ENCODE measurements at regions not wholly inside any gene's neighbourhood (a gene's known extent, or its start where the extent isn't known, plus 50 kb on each side); places are given as distances from the start of the nearest gene placed in this dataset.

DNA sequence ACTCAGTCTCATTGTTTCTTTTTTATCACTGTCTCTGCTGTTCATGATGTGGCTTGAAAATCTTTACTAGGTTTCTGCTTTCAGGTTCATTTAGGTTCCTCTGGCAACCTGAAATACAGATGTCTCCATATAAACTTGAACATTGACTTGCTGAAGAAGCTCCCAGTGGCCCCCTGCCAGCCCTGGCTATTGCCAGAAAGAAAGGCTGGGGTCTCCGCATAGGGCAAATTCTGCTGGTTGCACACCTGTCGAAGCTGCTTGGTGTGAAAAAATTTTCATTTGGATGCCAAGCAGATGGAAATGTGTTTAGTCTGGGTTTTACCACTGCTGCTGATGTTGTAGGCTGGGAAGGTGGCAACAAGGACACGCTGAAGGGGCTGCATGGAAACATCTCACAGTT lies 826.7 kb upstream of the GHITM start:
- ATAC-seq (ENCODE audit: low FRiP score) (no peak), DNase-seq (ENCODE audit: low spot score) (no peak)
- TF ChIP-seq, protein P1, sequence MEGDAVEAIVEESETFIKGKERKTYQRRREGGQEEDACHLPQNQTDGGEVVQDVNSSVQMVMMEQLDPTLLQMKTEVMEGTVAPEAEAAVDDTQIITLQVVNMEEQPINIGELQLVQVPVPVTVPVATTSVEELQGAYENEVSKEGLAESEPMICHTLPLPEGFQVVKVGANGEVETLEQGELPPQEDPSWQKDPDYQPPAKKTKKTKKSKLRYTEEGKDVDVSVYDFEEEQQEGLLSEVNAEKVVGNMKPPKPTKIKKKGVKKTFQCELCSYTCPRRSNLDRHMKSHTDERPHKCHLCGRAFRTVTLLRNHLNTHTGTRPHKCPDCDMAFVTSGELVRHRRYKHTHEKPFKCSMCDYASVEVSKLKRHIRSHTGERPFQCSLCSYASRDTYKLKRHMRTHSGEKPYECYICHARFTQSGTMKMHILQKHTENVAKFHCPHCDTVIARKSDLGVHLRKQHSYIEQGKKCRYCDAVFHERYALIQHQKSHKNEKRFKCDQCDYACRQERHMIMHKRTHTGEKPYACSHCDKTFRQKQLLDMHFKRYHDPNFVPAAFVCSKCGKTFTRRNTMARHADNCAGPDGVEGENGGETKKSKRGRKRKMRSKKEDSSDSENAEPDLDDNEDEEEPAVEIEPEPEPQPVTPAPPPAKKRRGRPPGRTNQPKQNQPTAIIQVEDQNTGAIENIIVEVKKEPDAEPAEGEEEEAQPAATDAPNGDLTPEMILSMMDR (IDR thresholded peaks at IDR 0.05), result no peak

DNA sequence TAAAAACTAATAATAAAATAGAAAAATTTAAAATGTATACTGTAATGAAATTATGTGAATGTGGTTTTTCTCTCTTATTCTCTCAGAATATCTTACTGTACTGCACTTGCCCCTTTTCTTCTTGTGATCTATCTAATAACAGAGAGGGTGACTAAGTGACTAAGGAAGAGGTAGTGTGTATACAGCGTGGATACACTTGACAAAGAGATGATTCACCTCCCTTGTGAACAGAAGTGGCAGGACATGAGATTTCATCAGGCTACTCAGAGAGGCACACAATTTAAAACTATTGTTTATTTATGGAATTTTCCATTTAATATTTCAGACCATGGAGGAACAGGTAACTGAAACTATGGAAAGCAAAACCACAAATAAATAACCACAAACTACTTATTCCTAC lies 806.6 kb upstream of the GHITM start:
- TF ChIP-seq, protein P1 (IDR thresholded peaks at IDR 0.05), result no peak
- ATAC-seq (ENCODE audit: low FRiP score) (no peak), DNase-seq (ENCODE audit: low spot score) (no peak)

DNA sequence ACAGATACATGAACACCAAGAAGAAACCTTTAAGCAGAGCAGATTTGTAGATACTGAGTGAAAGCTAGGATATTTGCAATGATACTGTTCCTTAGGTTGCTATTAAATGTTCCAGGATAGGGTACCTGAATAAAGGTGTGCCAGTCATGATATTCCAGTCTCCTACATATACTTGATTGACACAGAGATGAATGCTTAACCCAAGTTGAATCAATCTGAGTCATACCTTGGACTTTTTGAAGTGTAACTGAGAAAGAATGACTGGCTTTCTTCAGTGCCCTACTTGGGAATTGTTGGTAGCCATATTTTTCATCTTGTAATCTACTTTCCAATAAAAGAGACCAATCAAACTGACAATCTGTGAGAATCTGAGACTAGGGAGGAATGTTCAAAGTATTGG lies 805.7 kb upstream of the GHITM start:
- DNase-seq (ENCODE audit: low spot score) (no peak), ATAC-seq (ENCODE audit: low FRiP score) (no peak)
- TF ChIP-seq, protein P1 (IDR thresholded peaks at IDR 0.05), result no peak

- DNase-seq (ENCODE audit: low spot score), result no peak
- ATAC-seq (ENCODE audit: low FRiP score), result no peak
- TF ChIP-seq, protein P1 (IDR thresholded peaks at IDR 0.05), result no peak
Observed at GRCh38 chr10:83343676-83344075, 795.6 kb upstream of the GHITM start.

DNA sequence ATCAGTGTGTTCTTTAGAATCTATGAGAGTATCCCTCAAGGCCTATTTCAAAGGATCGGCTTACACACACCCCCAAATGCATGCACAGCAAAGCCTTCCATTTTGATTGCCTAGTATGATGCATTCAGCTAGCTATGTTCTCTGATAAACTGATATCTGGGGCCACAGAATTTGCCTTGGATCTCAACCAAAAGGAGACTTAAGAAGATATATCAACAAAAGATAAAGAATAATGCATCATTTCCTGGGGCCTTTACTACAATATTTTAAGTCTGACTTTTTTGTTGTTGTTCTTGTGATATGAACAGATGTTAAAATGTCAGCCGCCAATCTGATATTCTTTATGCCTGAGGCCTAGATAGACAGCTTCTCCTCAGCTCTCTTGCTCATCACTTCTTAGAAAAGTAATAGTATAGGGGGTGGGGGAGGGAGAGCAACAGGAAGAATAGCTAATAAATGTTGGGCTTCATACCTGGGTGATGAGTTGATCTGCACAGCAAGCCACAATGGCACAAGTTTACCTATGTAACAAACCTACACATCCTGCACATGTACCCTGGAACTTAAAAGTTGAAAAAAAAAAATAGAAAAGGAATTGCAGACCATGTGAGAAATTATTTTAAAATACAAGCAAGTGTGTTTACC lies 792.9 kb upstream of the GHITM start:
- no peak for DNase-seq (ENCODE audit: low spot score)
- ATAC-seq (ENCODE audit: low FRiP score), result no peak
- TF ChIP-seq, protein P1 (IDR thresholded peaks at IDR 0.05), result no peak

GRCh38 chr10:83352588-83352987 lies 786.7 kb upstream of the GHITM start:
- DNase-seq (ENCODE audit: low spot score) (no peak), ATAC-seq (ENCODE audit: low FRiP score) (no peak)
- TF ChIP-seq, protein P1 (IDR thresholded peaks at IDR 0.05), result no peak

- DNase-seq (ENCODE audit: low spot score), result no peak
- TF ChIP-seq, protein P1 (IDR thresholded peaks at IDR 0.05), result no peak
- no peak for ATAC-seq (ENCODE audit: low FRiP score)
Observed at GRCh38 chr10:83354456-83354855, 784.9 kb upstream of the GHITM start.
